GM03348 (cell line): ENCODE measurements at regions not wholly inside any gene's neighbourhood (a gene's known extent, or its start where the extent isn't known, plus 50 kb on each side); places are given as distances from the start of the nearest gene placed in this dataset.

Source experiments
- DNase-seq: peaks from one replicate; pipeline ENCODE4 v3.0.0; 2012; ENCODE audit warnings: low spot score

DNA sequence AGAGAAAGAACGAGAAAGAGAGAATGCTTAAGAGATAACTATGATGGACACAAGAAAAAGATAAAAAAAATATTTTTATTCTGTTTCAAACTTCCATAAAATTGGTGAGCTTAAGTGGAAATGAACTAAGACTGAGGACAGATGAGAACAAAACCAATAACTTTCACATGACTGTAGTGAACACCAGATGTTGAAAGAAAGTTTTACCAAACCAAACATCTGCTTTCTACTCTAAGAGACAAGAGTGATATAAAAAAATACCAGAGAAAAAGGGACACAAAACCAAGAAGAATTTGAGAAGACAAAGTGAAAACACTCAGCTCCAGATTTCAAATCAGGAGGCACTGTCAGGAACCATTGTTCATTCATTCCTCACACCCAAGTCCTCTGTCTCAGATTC is 147.9 kb downstream of the IMPG2 start:
- no peak for DNase-seq

DNA sequence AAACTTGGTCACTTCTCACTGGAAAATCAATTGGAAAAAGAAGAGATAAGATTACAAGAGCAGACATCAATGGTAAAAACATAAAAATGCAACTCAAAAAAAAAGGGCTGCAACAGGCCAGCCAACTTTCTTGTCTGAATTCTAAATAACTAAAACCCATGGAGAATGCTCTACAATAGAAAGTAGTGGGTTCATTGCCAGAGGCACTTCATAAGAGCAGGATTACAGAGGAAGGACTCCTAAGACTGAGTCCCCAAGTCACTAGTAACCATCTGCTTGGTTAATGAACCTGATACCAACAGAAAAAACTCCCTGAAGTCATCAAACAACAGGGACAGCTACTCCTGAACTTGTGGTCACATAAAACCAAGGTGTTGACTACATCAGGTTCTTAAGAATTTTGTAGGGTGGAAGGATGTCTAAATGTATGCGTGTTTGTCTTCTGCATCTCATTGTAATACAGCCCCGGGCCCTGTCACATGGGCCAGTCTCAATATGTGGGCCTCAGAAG is 148.6 kb downstream of the IMPG2 start:
- DNase-seq = no peak

DNA sequence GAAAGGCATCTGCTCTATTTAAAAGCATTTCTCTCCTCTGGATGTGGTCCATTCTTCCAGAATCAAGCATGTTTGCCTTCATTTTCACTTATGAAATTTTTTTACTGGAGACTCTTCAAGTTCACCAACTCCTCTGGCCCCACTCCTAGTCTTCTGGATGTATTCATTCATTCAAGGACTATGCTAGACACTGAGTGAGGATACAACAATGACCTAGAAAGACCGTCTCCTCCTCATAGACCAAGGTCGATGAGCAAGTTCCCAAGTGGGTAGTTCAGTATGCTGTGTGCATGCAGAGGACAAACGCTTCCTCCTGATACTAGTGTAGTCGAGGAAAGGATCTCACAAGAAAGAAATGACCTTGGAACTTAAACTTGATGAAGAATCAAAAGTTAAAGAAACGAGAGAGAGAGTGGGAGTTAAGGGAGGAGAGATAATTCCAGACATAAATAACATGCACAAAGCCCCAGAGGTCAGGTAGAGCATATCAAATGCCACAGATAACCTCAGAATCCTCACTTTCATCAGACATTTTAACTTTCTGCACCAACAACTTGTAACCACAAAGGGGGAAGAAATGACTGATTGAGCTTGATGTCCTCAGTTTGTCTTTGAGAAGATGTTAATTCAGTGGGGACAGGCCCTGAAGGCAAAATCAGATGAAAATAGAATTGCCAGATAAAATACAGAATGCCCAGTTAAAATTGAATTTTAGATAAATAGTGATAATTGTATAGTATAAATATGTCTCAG is 149.4 kb downstream of the IMPG2 start:
- DNase-seq = no peak

DNA sequence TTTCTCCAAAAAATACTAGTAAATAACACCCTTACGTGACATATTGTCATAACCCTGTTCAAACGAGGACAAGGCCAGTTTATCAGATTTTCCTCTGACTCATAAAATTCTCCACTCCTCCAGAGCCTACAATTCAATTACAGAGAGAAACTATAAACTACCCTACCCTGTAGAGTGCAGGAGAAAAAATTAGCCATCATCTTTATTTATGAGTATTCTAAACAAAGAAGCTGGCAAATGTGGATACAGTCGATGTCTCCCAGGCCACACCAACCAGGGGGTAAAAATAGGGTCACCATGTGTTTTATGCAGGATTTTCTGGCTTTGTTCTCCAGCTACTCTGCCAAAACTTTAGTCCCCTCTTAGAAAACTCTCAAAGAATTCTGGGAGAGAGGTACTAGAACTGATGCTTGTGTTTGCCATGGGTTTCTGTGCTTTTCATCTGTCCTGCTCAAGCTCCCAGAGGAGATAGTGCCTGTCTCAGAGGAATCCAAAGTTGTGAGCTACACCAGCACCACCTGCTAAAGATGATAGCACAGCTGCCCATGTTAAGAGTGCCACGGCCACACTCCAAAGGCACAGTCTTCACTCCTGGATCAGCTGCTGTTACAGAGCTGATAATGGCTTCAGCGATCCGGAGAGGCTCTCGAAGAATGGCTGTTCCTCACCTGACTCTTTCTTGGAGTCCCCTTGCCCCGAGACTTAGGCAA is 150.2 kb downstream of the IMPG2 start:
- peak; percentile 16 for DNase-seq

DNA sequence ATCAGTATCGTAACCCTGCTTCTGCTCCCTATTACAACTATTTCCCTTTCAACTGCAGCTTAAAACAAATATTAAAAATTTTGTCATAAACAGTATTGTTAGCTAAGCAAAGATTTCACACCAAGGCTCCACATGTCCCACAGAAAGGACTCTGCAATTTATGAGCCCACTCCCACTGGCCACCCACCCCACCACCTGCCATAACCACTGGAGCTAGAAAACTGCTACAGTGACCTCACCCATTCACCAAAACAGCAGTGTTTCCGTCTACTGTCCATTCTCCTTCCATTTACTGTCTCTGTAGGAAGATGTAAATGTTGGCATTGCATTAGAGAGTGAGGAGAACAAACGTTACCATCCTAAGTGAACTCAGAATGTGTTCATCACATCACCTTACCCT is 150.9 kb downstream of the IMPG2 start:
- no peak for DNase-seq

DNA sequence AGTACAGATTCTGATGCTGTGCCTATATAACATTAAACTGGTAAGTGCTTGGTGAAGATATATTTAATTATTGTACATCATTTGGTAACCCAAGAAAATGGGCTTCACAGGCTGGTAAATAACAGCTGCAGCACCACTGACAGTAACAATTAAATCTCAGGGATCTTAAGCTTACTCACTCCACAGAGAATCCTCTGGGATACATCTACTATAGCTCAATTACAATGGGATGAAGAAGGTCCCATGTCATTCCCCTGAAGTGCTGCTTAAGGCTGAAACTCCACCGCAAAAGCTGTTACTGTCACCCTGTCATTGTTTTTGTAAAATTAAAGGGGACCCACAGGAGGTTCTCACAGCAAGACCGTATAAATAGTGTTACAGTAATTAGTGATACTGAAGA is 153.0 kb downstream of the IMPG2 start:
- no peak for DNase-seq

DNA sequence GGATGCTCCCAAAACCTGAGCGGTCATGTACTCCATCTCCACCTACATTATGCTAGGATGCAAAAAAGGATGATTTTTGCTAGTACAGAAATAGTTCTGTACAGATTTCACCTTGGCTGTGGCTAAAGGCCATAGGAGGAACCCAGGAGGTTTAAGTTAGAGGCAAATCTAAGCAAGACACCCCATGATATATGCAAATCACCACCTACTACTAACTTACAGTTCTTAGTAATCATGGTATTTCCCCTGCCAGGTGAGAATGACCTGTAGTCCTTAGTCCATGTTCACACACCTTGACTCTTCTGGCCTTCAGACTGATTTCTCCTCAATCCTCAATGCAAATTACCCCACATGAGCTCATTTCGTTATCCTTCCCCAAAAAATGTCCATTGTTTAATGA is 154.2 kb downstream of the IMPG2 start:
- no peak for DNase-seq

DNA sequence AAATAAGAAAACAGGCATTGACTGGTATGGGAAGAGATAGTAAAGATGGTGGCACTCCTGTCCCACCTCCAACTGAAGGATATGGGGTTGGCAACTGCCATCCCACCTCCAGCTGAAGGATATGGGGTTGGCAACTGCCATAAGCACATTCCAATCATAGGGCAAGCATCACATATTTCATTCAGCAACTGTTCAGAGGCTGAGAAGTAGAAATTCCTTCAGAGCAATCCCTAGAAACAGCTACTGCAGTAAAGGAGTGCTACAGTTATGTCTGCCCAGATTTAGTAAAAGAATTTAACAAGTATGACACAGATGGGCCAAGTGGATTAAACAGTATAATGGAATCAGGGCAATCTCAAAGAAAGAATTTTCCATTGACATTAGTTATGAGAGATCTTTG is 156.8 kb downstream of the IMPG2 start:
- DNase-seq = peak; percentile 10

DNA sequence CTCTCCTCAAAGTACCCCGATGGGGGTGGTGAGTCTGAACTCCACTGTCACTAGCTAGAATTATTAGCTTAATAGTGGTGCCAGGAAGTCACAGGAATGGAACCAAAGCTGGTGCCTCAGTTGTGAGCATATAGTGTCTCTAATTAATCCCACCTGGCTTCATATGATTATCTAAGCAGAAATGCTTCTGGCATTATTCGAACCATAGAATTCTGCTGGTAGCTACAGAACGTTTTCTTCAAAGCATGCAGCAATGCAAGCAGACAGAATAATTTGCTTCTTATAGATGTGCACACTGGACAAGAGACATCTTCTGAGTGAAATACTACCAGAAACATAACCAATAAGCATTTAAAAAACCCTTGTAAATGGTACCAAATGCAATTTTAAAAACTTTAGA is 160.9 kb downstream of the IMPG2 start:
- no peak for DNase-seq

DNA sequence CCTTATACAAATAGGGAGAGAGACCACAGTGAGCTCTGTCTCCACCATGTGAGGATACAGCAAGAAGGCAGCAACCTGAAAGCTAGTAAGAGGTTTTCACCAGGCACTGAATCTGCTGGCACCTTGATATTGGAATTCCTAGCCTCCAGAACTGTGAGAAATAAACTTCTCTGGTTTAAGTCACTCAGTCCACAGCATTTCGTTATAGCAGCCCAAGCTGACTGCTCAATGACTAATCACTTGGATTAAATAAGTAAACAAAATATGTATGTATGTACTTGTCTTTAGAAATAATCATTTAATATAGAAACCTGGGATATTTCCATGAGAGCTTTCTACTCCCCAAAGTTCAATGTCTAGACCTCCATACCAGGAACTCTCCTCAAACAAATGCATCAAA is 162.0 kb downstream of the IMPG2 start:
- DNase-seq = no peak

DNA sequence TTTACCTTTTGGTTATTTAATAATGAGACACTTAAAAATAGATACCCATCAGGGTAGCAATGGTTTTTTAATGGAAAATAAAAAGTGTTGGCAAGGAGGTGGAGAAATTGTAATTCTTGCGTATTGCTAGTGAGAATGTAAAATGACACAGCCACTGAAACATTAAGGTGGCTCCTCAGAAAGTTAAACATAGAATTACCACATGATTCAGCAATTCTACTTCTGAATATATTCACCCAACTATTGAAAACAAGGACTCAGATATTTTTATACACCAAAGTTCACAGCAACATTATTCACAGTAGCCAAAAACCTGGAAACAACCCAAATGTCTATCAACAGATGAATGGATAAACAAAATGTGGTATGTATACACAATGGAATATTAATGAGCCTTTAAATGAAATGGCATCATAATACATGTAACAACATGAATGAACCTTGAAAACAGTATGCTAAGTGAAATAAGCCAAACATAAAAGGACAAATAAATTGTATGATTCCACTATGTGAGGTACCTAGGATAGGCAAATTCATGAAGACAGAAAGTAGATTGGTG is 163.5 kb downstream of the IMPG2 start:
- DNase-seq = no peak

DNA sequence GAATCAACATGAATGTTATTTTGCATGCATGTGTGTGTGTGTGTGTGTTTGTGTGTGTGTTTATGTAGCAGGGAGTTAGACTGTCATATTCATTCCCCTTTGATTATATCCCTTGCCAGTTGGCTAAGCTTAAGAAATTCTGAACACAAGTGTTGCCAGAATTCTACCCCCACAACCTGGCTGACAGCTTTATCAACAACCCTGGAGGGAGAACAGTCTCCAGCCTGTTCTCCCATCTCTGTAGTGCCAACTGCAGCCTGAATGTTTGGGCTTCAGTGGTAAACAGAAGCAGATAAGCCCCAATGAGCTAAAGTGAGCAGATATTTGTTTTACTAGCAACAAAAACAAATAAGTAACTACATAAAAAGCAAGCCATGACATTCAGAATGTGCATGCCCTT is 162.6 kb upstream of the ABI3BP start:
- DNase-seq = no peak

DNA sequence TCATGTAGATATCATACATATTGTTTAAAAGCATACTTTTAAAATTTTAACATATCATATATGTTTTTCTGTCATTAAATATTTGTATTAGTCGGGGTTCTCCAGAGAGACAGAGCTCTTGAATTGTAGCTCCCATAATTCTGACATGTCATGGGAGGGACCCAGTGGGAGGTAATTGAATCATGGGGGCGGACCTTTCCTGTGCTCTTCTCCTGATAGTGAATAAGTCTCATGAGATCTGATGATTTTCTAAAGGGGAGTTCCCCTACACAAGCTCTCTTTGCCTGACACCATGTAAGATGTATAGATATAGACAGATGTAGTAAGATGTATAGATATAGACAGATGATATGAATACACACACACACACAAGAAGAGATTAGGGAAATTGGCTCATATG is 161.2 kb upstream of the ABI3BP start:
- DNase-seq = no peak

DNA sequence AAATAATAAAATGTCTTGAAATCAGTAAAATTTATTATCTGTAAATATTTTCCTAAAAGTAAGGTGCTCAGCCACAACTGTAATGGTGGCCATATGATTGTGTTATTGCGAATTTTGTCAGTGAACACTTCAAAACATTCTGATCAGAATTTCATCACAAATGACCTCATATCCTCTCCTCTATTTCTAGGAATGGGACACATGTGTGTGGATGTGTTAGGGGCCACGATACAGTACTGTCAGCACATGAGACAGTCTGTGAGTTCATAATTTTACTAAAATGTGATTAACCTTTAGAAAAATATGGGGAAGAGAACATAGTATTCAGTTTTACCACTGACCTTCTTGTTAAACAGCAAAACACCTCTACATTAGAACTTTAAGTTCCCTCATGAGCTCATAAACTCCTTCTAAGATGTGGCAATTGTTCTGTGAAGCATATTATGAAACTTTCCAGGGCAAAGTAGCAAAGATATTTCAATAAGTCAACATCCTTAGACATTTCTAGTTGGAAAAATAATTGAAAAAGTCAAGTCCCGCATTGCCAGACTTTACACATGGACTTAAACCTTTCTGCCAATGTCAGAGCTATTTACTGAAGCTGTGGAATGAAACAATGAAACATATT is 158.2 kb upstream of the ABI3BP start:
- no peak for DNase-seq

DNA sequence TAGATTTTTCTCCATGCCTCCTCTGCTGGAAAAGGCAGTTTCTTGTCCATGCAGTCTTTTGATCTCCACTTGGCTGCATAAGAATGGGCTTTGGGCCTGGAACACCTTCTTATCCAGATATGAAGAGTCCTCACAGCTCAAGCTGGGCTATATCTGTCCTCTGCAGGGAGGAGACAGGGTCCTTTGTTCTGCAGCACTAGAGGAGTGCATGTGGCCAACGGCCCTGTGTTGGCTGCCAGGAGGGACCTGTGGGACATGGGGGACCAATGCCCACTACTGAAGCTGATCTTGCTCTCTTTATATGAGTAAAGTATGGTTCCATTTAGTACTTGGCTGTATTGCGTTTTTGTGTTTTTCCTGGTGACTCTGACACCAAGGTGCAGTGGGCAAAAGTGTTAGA is 157.3 kb upstream of the ABI3BP start:
- no peak for DNase-seq

DNA sequence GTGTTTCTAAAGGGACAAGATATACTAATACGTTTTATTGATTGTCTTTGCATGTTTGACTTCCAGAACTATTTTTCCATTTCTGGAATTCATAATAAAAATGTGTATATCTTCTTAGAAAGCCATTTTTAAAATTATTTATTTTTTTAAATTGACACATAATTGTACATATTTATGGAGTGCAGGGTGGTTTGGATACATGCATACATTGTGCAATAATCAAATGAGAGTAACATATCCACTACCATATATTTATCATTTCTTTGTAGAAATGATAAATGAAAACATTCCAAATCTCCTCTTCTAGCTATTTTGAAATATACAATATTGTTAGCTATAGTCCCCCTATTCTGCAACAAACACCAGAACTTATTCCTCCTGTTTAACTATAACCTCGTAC is 156.5 kb upstream of the ABI3BP start:
- no peak for DNase-seq

DNA sequence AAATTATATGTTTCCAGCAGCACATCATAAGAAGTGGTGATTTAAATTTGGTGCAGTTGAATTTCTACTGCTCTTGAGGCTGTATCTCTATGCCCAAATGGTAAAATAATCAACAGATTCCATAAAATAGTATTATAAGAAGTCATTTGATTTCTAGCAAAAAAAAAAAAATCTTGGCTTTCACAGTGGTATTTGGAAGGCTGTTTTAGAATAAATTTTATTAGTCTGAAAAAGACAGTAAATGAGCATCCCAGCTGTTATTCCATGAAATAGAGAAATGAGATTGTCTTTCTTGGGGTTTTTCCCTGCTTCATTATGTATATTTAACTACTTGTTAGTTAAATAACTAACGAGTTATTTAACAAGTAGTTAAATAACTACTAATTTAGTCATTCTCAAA is 156.0 kb upstream of the ABI3BP start:
- DNase-seq = no peak

DNA sequence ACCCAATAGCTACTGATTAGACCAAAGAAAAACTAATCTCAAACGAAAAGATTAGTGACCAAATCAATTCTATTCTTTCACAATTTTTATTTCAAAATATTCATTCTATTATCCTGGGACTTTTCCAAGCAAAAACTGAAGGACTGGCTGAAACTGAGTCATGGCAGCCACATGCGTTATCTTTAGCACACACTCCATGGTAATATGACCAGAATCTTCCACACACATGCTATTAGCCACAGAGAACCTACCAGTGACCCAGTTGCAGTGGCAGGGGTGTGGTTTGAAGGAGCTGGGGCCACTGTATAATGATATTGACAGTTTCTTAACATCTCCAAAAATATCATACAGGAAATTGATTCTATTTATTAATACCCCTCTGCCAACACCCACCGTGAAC is 154.8 kb upstream of the ABI3BP start:
- no peak for DNase-seq

DNA sequence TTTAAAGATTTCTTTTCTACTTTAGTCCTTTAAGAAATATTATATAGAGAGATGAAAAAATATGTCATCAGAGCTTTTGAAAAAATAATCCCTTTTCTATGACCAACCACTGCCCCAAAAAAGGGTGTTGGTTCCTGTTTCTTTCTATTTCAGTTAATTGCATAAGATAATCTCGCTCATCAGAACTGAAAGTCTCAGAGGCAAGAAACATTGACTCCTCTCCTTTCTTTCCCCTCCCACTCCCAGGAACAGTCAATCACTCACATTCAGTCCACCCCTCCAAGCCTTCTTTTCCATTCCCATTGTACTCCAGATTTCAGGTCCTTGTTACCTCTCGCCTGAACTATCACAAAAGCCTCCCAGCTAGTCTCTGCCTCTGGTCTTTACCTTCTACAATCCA is 153.7 kb upstream of the ABI3BP start:
- DNase-seq = no peak

DNA sequence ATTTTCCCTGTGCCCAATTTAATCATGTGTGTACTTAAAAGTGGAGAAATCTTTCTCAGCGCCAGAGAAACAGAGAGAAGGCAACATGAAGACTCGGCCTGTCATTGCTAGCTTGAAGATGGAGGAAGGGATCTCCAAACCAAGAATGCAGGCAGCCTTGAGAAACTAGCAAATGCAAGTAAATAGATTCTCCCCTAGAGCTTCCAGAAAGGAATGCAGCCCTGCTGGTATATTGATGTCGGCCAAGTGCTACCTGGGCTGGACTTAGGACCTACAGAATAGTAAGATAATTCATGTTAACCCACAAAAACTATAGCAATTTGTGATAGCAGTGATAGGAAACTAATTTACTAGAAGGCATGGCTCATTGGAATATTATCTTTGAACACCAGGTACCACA is 150.9 kb upstream of the ABI3BP start:
- DNase-seq = no peak

DNA sequence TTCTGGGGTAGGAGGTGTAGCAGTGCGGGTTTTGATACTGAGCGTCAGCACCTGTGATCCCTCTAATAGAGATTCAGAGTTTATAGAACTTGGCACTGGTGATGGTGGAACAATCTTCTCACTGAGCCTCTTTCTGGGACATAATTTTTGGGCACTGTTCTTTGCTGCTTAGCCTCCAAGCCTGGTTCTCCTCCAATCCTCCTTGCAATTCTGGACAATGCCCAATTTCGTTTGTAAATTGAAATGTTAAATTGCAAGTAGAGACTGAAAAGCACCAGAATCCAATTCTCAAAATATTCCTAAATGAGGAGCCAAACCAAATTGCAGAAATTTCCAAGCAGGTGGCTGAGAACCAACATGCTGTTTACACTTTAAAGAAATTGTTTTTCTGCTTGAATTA is 149.8 kb upstream of the ABI3BP start:
- no peak for DNase-seq

DNA sequence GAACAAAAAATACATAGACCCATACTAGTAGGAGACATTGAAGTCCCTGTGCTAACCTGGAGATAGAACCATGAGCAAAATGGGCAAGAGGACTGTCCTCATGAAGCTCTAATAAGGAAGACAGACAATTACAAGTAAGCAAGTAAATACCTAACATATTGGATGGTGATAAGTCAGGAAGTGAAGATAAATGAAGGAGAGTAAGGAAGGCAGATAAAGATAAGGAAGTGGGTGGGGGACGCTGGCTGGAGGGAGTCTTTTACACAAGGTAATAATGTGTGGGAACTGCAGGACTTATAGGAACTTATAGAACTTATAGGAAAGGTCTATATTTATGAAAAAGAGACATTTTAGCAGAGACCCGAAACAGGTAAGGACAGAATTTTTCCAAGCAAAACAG is 148.9 kb upstream of the ABI3BP start:
- DNase-seq = no peak

DNA sequence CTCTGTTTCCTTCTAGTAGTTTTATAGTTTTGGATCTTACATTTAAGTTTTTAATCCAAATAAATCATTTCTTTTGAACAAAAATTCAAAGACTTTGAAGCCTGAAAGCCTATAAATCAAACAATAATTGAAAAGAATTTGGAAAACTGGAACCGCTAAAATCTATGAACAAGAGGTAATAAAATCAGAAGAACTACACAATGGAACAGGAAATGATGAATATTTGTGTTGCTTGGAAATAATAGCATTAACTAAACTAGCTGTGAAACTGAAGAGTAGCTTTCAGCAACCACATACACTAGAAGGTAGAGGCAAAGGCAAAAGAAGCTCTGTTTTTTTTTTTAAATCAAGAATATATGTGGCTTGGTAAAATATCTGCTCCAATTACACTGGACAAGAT is 147.9 kb upstream of the ABI3BP start:
- no peak for DNase-seq
